ENCODE measurements at regions not wholly inside any gene's neighbourhood (a gene's known extent, or its start where the extent isn't known, plus 50 kb on each side); places are given as distances from the start of the nearest gene placed in this dataset.

- no peak for DNase-seq
- Histone ChIP-seq H3K9ac (ENCODE audit: low read length) (no peak overlapping the region), H3K27ac (ENCODE audit: low read length) (no peak overlapping the region), H3K4me3 (ENCODE audit: low read length) (no peak overlapping the region), H3K9me3 (ENCODE audit: low read length) (no peaks in the 10 kb centered on the region), H3K9me2 (replicated peaks; ENCODE audit: low read length) (no peaks in the 10 kb centered on the region), H4K20me1 (ENCODE audit: low read length) (no peaks in the 10 kb centered on the region), H3F3A (ENCODE audit: low read length, unreplicated experiment) (no peaks in the 10 kb centered on the region), H3K27me3 (ENCODE audit: low read length) (no peaks in the 10 kb centered on the region), H3K4me2 (ENCODE audit: low read length) (no peak overlapping the region), H3K36me3 (ENCODE audit: low read depth, low read length) (no peaks in the 10 kb centered on the region), H3K4me1 (ENCODE audit: insufficient read depth, low read length) (no peaks in the 10 kb centered on the region), H2AFZ (ENCODE audit: low read length) (no peak overlapping the region), H3K79me2 (ENCODE audit: low read length) (no peaks in the 10 kb centered on the region)
- ATAC-seq: no peak
- ChIA-PET CTCF (no interaction called here), POLR2A (ENCODE audit: unreplicated experiment) (no interaction called here)
- TF ChIP-seq CTCF (conservative IDR thresholded peaks at IDR 0.05; ENCODE audit: low read depth, low read length): no peak
- TF ChIP-seq EZH2 (IDR thresholded peaks at IDR 0.05; ENCODE audit: low read length, unreplicated experiment): no peak
- no peak for TF ChIP-seq EZH2phosphoT487 (IDR thresholded peaks at IDR 0.05; ENCODE audit: borderline replicate concordance, low read length)
- BruUV-seq (replicated peaks): no TSS peak
- intact Hi-C loops (cut with micrococcal nuclease): no loop called here
Measured at GRCh38 chr7:68009716-68010115, 1013.1 kb downstream of the TYW1 start.

- ChIA-PET CTCF (no interaction called here), POLR2A (ENCODE audit: unreplicated experiment) (no interaction called here)
- no peaks in the 10 kb centered on the region for H3K27me3 ChIP-seq (ENCODE audit: low read length)
- BruUV-seq (replicated peaks): no TSS peak
- no peaks in the 10 kb centered on the region for H3K9me3 ChIP-seq (ENCODE audit: low read length)
- ATAC-seq (no peak), DNase-seq (no peak)
- no peak overlapping the region for H3K9ac ChIP-seq (ENCODE audit: low read length)
- no peak for TF ChIP-seq EZH2 (IDR thresholded peaks at IDR 0.05; ENCODE audit: low read length, unreplicated experiment)
- no peak for TF ChIP-seq CTCF (conservative IDR thresholded peaks at IDR 0.05; ENCODE audit: low read depth, low read length)
- TF ChIP-seq EZH2phosphoT487 (IDR thresholded peaks at IDR 0.05; ENCODE audit: borderline replicate concordance, low read length): no peak
- H3K9me2 ChIP-seq (replicated peaks; ENCODE audit: low read length): no peaks in the 10 kb centered on the region
- H3K4me3 ChIP-seq (ENCODE audit: low read length): no peak overlapping the region
- no peak overlapping the region for H2AFZ ChIP-seq (ENCODE audit: low read length)
- H3K27ac ChIP-seq (ENCODE audit: low read length): no peak overlapping the region
- intact Hi-C loops (cut with micrococcal nuclease): no loop called here
- H4K20me1 ChIP-seq (ENCODE audit: low read length): no peaks in the 10 kb centered on the region
- no peaks in the 10 kb centered on the region for H3F3A ChIP-seq (ENCODE audit: low read length, unreplicated experiment)
- H3K36me3 ChIP-seq (ENCODE audit: low read depth, low read length): no peaks in the 10 kb centered on the region
- no peaks in the 10 kb centered on the region for H3K4me1 ChIP-seq (ENCODE audit: insufficient read depth, low read length)
- H3K4me2 ChIP-seq (ENCODE audit: low read length): no peak overlapping the region
- H3K79me2 ChIP-seq (ENCODE audit: low read length): no peaks in the 10 kb centered on the region
Measured at GRCh38 chr7:68014031-68014736, 1017.6 kb downstream of the TYW1 start.

- no peak overlapping the region for H3K4me2 ChIP-seq (ENCODE audit: low read length)
- ATAC-seq (no peak), DNase-seq (no peak)
- BruUV-seq (replicated peaks): no TSS peak
- H3K9me3 ChIP-seq (ENCODE audit: low read length): no peaks in the 10 kb centered on the region
- H3K9me2 ChIP-seq (replicated peaks; ENCODE audit: low read length): no peaks in the 10 kb centered on the region
- no peak overlapping the region for H3K27ac ChIP-seq (ENCODE audit: low read length)
- ChIA-PET POLR2A (ENCODE audit: unreplicated experiment) (no interaction called here), CTCF (no interaction called here)
- H3F3A ChIP-seq (ENCODE audit: low read length, unreplicated experiment): no peaks in the 10 kb centered on the region
- H3K9ac ChIP-seq (ENCODE audit: low read length): no peak overlapping the region
- TF ChIP-seq EZH2 (IDR thresholded peaks at IDR 0.05; ENCODE audit: low read length, unreplicated experiment) (no peak), CTCF (conservative IDR thresholded peaks at IDR 0.05; ENCODE audit: low read depth, low read length) (no peak), EZH2phosphoT487 (IDR thresholded peaks at IDR 0.05; ENCODE audit: borderline replicate concordance, low read length) (no peak)
- intact Hi-C loops (cut with micrococcal nuclease): no loop called here
- H3K4me1 ChIP-seq (ENCODE audit: insufficient read depth, low read length): no peaks in the 10 kb centered on the region
- H3K79me2 ChIP-seq (ENCODE audit: low read length): no peaks in the 10 kb centered on the region
- no peaks in the 10 kb centered on the region for H3K27me3 ChIP-seq (ENCODE audit: low read length)
- no peaks in the 10 kb centered on the region for H4K20me1 ChIP-seq (ENCODE audit: low read length)
- no peaks in the 10 kb centered on the region for H3K36me3 ChIP-seq (ENCODE audit: low read depth, low read length)
- H2AFZ ChIP-seq (ENCODE audit: low read length): no peak overlapping the region
- no peak overlapping the region for H3K4me3 ChIP-seq (ENCODE audit: low read length)
Measured at GRCh38 chr7:68015122-68015977, 1018.7 kb downstream of the TYW1 start.
